Esophagus muscularis mucosa (tissue), 4 donors: ENCODE measurements at regions not wholly inside any gene's neighbourhood (a gene's known extent, or its start where the extent isn't known, plus 50 kb on each side); places are given as distances from the start of the nearest gene placed in this dataset.

Experiments used
- DNase-seq: peaks from one replicate; pipeline ENCODE4 v3.0.0-alpha.2; 2017; ENCODE audit errors: extremely low spot score
- H3K27ac ChIP-seq, 4 donors: fragments of 200-600 bp; sonication (generic); replicated peaks in 1 of 4; 1 replicate in 3 of 4; 2 replicates in 1 of 4; pipeline ENCODE4 v1.5.1; 2016 to 2019; ENCODE audit warnings: mild to moderate bottlenecking in 1 of 4
- H3K27me3 ChIP-seq, 4 donors: fragments of 200-600 bp; sonication (generic); one replicate each; pipeline versions ENCODE4 v1.5.1 to v1.6.0; 2016 to 2019
- H3K36me3 ChIP-seq, 4 donors: fragments of 200-600 bp; sonication (generic); one replicate each; pipeline ENCODE4 v1.5.1; 2016 to 2019
- H3K4me1 ChIP-seq, 4 donors: fragments of 200-600 bp; sonication (generic); one replicate each; pipeline ENCODE4 v1.5.1; 2016 to 2019
- H3K4me3 ChIP-seq, 4 donors: fragments of 200-600 bp; sonication (generic); 1 replicate in 2 of 4; 2 replicates in 2 of 4; pipeline ENCODE4 v1.5.1; 2016 to 2019; ENCODE audit warnings: mild to moderate bottlenecking in 4 of 4, moderate library complexity in 1 of 4
- H3K9me3 ChIP-seq, 4 donors: fragments of 200-600 bp; sonication (generic); 1 replicate in 3 of 4; 2 replicates in 1 of 4; pipeline ENCODE4 v1.5.1; 2016 to 2019
- EP300 ChIP-seq: sonication (generic); formaldehyde crosslinking; IDR thresholded peaks from one replicate; pipeline ENCODE4 v1.6.1; 2017; ENCODE audit warnings: antibody characterized with exemption
- POLR2A ChIP-seq: fragments of 450-650 bp; IDR thresholded peaks from one replicate; pipeline ENCODE4 v1.6.1; 2017; ENCODE audit warnings: antibody characterized with exemption, moderate library complexity, mild to moderate bottlenecking, low read depth
- POLR2AphosphoS5 ChIP-seq, 2 donors: sonication (generic); formaldehyde crosslinking; IDR thresholded peaks; one replicate each; pipeline ENCODE4 v1.6.1; 2017; ENCODE audit warnings: antibody characterized with exemption in 2 of 2
- WGBS: methylation state at CpG from one replicate; pipeline ENCODE4 v1.1.5; 2018; 5-methylcytosine and 5-hydroxymethylcytosine counted together
- intact Hi-C: fragments of 100-400 bp; cut with DNase I; formaldehyde crosslinking; loops from one replicate; pipeline ENCODE4 v1.15.1; 2023
- TF ChIP-seq, protein P1 (sequence below), 3 experiments: fragments of 200-600 bp in 2 of 3; fragments of 450-650 bp in 1 of 3; sonication (generic) in 2 of 3; IDR thresholded peaks; one replicate each; pipeline ENCODE4 v1.5.1; 2017 to 2019; ENCODE audit warnings: antibody characterized with exemption in 3 of 3, mild to moderate bottlenecking in 2 of 3, moderate library complexity in 1 of 3

DNA sequence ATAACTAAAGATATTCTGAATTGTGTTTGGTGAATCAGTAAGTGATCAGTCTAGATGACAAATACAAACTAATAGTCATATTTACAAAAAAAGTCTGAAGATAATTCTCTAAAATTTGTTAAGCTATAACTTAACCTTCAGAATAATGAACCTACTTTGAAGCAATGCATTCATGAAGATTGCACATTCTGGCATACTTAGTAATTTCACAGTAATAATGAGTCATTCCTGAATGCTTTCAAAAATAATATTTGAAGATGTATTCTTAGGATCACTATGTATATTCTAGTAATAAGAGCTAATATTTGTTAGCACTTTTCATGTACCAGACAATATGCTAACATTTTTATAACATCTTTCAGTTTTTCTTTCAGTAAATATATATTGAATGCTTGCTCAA lies 756.7 kb upstream of the SLIT2 start:
- DNase-seq = no peak
- Histone ChIP-seq H3K36me3 (no peaks in the 10 kb centered on the region), H3K27ac (no peak overlapping the region), H3K4me1 (no peaks in the 10 kb centered on the region), H3K27me3 (no peaks in the 10 kb centered on the region), H3K4me3 (no peak overlapping the region), H3K9me3 (no peaks in the 10 kb centered on the region)
- TF ChIP-seq POLR2AphosphoS5 (IDR thresholded peaks at IDR 0.05) (no peak), POLR2A (no peak), EP300 (no peak)
- TF ChIP-seq, protein P1, sequence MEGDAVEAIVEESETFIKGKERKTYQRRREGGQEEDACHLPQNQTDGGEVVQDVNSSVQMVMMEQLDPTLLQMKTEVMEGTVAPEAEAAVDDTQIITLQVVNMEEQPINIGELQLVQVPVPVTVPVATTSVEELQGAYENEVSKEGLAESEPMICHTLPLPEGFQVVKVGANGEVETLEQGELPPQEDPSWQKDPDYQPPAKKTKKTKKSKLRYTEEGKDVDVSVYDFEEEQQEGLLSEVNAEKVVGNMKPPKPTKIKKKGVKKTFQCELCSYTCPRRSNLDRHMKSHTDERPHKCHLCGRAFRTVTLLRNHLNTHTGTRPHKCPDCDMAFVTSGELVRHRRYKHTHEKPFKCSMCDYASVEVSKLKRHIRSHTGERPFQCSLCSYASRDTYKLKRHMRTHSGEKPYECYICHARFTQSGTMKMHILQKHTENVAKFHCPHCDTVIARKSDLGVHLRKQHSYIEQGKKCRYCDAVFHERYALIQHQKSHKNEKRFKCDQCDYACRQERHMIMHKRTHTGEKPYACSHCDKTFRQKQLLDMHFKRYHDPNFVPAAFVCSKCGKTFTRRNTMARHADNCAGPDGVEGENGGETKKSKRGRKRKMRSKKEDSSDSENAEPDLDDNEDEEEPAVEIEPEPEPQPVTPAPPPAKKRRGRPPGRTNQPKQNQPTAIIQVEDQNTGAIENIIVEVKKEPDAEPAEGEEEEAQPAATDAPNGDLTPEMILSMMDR (IDR thresholded peaks at IDR 0.05) = no peak
- intact Hi-C loops = no loop called here

DNA sequence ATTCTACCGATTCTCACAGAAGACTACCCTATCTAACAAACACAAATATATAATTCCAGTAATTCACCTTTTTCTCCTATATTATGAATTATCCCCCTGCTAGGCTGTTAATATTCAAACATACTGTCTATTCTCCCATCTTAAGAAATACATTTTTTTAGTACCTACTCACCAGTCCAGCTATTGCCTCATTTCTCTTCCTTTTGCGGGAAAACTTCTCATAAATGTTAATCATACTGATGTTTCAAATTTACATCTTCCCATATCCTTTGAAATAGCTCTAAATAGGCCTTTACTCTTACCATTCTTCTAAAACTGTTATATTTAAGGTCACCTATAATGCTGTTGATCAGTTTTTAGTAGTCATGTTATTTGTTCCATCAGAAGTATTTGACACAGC lies 759.1 kb upstream of the SLIT2 start:
- Histone ChIP-seq H3K4me1 (no peaks in the 10 kb centered on the region), H3K27ac (no peak overlapping the region), H3K36me3 (no peaks in the 10 kb centered on the region), H3K9me3 (no peaks in the 10 kb centered on the region), H3K27me3 (no peaks in the 10 kb centered on the region), H3K4me3 (no peak overlapping the region)
- TF ChIP-seq EP300 (no peak), POLR2AphosphoS5 (IDR thresholded peaks at IDR 0.05) (no peak), POLR2A (no peak)
- TF ChIP-seq, protein P1 (IDR thresholded peaks at IDR 0.05) = no peak
- intact Hi-C loops = no loop called here
- 94% methylated on average over 2 of the region's 2 CpGs for WGBS
- DNase-seq = no peak

DNA sequence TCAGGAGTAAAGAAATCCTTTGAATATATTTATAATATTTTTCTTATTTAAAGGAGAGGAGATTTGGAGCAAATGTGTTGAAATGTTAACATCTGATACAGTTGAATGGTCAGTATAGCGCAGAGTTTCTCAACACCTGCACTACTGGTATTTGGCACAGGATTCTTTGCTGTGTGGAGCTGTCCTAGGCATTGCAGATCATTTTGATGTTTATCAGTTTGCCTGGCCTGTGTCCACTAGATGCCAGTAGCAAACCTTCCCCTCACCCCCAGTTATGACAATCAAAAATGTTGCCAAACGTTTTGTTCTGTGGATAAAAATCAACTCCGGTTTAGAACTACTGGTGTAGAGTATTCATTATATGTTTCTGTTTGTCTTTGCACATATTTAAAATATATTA lies 765.3 kb upstream of the SLIT2 start:
- 43% methylated on average over 3 of the region's 3 CpGs for WGBS
- no peaks in the 10 kb centered on the region for H3K36me3 ChIP-seq
- H3K27me3 ChIP-seq = no peaks in the 10 kb centered on the region
- no peak for DNase-seq
- no peak overlapping the region for H3K4me3 ChIP-seq
- H3K4me1 ChIP-seq = no peaks in the 10 kb centered on the region
- TF ChIP-seq EP300 (no peak), POLR2A (no peak), POLR2AphosphoS5 (IDR thresholded peaks at IDR 0.05) (no peak)
- TF ChIP-seq, protein P1 (IDR thresholded peaks at IDR 0.05) = no peak
- H3K9me3 ChIP-seq = no peaks in the 10 kb centered on the region
- no peak overlapping the region for H3K27ac ChIP-seq
- intact Hi-C loops = no loop called here

DNA sequence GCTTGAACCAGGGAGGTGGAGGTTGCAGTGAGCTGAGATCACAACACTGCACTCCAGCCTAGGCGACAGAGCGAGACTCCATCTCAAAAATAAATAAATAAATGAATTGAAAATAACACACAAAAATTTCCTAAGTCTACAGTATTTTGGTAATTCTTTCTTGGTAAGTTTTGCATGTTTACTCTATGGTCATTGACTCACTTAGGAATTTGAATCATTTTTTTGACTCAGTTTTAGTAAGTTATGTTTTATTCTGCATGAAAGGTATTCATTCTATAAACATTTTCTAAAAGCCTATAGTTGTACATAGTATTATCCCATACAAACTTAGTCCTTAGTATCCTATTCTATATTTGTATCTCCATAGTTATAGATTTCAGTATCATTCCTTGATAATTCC lies 772.9 kb upstream of the SLIT2 start:
- DNase-seq = no peak
- WGBS = 98% methylated on average over 2 of the region's 2 CpGs
- peaks cover 0 to under 1% (median 0%) of the 10 kb centered on the region in 4 donors for H3K4me1 ChIP-seq
- no peak overlapping the region for H3K27ac ChIP-seq
- no peaks in the 10 kb centered on the region for H3K27me3 ChIP-seq
- intact Hi-C loops = no loop called here
- H3K36me3 ChIP-seq = no peaks in the 10 kb centered on the region
- H3K4me3 ChIP-seq = no peak overlapping the region
- TF ChIP-seq EP300 (no peak), POLR2A (no peak), POLR2AphosphoS5 (IDR thresholded peaks at IDR 0.05) (no peak)
- TF ChIP-seq, protein P1 (IDR thresholded peaks at IDR 0.05) = no peak
- H3K9me3 ChIP-seq = no peaks in the 10 kb centered on the region

GRCh38 chr4:19473569-19473968 lies 778.1 kb upstream of the SLIT2 start:
- no peak overlapping the region for H3K4me3 ChIP-seq
- 79% methylated on average over 1 of the region's 1 CpG for WGBS
- intact Hi-C loops = no loop called here
- no peaks in the 10 kb centered on the region for H3K27me3 ChIP-seq
- peaks cover 0 to 8% (median 0%) of the 10 kb centered on the region in 4 donors for H3K4me1 ChIP-seq
- no peaks in the 10 kb centered on the region for H3K9me3 ChIP-seq
- H3K27ac ChIP-seq = no peak overlapping the region
- no peak for DNase-seq
- no peak for TF ChIP-seq POLR2AphosphoS5 (IDR thresholded peaks at IDR 0.05)
- TF ChIP-seq, protein P1 (IDR thresholded peaks at IDR 0.05) = no peak
- TF ChIP-seq EP300 = no peak
- TF ChIP-seq POLR2A = no peak
- H3K36me3 ChIP-seq = no peaks in the 10 kb centered on the region
